Body of pancreas (tissue), 4 donors: ENCODE measurements at regions not wholly inside any gene's neighbourhood (a gene's known extent, or its start where the extent isn't known, plus 50 kb on each side); places are given as distances from the start of the nearest gene placed in this dataset.
A peak's percentile ranks its signal among the peaks of the same experiment; 100 is the strongest.
"Not testable (repeated sequence)": the region's sequence is repeated elsewhere in the genome, so short reads cannot be mapped to it uniquely, and the experiment has no call there.

Experiments used
- POLR2A ChIP-seq, 3 donors: fragments of 450-650 bp; IDR thresholded peaks; one replicate each; pipeline ENCODE4 v1.6.1; 2016; ENCODE audit warnings: antibody characterized with exemption in 3 of 3, mild to moderate bottlenecking in 2 of 3
- TF ChIP-seq, protein P1 (sequence below), 7 experiments: fragments of 450-650 bp in 4 of 7; fragments of 200-600 bp in 3 of 7; sonication (generic) in 3 of 7; IDR thresholded peaks; one replicate each; pipeline ENCODE4 v1.5.1; 2016 to 2019; ENCODE audit warnings: antibody characterized with exemption in 7 of 7

- TF ChIP-seq, protein P1, sequence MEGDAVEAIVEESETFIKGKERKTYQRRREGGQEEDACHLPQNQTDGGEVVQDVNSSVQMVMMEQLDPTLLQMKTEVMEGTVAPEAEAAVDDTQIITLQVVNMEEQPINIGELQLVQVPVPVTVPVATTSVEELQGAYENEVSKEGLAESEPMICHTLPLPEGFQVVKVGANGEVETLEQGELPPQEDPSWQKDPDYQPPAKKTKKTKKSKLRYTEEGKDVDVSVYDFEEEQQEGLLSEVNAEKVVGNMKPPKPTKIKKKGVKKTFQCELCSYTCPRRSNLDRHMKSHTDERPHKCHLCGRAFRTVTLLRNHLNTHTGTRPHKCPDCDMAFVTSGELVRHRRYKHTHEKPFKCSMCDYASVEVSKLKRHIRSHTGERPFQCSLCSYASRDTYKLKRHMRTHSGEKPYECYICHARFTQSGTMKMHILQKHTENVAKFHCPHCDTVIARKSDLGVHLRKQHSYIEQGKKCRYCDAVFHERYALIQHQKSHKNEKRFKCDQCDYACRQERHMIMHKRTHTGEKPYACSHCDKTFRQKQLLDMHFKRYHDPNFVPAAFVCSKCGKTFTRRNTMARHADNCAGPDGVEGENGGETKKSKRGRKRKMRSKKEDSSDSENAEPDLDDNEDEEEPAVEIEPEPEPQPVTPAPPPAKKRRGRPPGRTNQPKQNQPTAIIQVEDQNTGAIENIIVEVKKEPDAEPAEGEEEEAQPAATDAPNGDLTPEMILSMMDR (IDR thresholded peaks at IDR 0.05): peak in 5 of 7 experiments; percentile 19 to 26 (median 20)
- not testable (repeated sequence) for TF ChIP-seq POLR2A (IDR thresholded peaks at IDR 0.05)
Measured at GRCh38 chr1:224004552-224005315, 109.2 kb upstream of the FBXO28 start.
